ENCODE measurements at regions not wholly inside any gene's neighbourhood (a gene's known extent, or its start where the extent isn't known, plus 50 kb on each side); places are given as distances from the start of the nearest gene placed in this dataset.
"Not testable (repeated sequence)": the region's sequence is repeated elsewhere in the genome, so short reads cannot be mapped to it uniquely, and the experiment has no call there.

DNA sequence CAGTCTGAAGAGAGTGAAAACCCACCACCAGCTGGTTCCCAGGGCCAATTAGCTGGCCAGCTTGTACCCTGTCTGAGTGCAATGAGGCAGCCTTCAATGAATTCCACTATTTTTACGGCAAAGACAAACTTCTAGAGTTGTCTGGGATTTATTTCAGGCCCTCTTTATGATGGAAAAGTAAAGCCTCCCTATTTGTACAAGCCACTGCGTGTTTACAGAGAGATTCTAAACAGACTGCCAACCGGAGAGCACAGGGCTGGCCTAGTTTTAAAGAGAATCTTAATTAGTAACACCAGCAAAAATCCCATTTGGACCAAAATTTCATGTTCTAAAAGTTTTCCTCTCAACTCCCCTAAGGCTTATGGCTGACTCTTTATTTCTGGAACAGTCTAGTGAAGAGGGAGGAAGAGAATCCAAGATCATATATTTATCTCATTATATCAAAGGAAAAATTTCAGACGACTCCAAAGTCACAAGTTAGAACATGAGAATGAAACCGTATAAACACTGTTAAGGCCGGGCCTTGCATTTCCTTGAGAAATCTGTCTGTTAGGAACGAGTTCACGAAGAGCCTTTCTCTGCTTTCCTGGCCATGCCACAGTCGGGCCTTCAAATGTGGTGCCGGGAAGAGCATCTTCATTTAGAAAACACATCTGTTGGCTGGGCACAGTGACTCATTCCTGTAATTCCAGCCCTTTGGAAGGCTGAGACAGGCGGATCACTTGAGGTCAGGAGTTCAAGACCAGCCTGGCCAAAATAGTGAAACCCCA lies 724.6 kb upstream of the NRP1 start:
- Histone ChIP-seq H3F3A (ENCODE audit: insufficient read depth, low read length) (no peaks in the 10 kb centered on the region), H2AFZ (ENCODE audit: low read length) (no peak overlapping the region), H3K9me3 (ENCODE audit: low read length) (no peaks in the 10 kb centered on the region), H3K9ac (ENCODE audit: low read length) (no peak overlapping the region), H3K36me3 (ENCODE audit: insufficient read depth, low read length) (no peaks in the 10 kb centered on the region), H3K4me1 (ENCODE audit: insufficient read depth, low read length, severe bottlenecking) (no peaks in the 10 kb centered on the region), H3K4me3 (ENCODE audit: low read depth, low read length, poor library complexity, severe bottlenecking) (no peak overlapping the region), H3K9me2 (ENCODE audit: low read depth, low read length) (no peaks in the 10 kb centered on the region), H3K27ac (ENCODE audit: low read depth, low read length, poor library complexity, severe bottlenecking) (no peak overlapping the region), H3K79me2 (ENCODE audit: insufficient read depth, low read length) (no peaks in the 10 kb centered on the region), H3K27me3 (ENCODE audit: insufficient read depth, low read length) (no peaks in the 10 kb centered on the region), H3K4me2 (ENCODE audit: low read length) (no peak overlapping the region), H4K20me1 (ENCODE audit: insufficient read depth, low read length) (no peaks in the 10 kb centered on the region)
- no peak for TF ChIP-seq EZH2 (IDR thresholded peaks at IDR 0.05; ENCODE audit: borderline replicate concordance, low read length)
- TF ChIP-seq, protein P1, sequence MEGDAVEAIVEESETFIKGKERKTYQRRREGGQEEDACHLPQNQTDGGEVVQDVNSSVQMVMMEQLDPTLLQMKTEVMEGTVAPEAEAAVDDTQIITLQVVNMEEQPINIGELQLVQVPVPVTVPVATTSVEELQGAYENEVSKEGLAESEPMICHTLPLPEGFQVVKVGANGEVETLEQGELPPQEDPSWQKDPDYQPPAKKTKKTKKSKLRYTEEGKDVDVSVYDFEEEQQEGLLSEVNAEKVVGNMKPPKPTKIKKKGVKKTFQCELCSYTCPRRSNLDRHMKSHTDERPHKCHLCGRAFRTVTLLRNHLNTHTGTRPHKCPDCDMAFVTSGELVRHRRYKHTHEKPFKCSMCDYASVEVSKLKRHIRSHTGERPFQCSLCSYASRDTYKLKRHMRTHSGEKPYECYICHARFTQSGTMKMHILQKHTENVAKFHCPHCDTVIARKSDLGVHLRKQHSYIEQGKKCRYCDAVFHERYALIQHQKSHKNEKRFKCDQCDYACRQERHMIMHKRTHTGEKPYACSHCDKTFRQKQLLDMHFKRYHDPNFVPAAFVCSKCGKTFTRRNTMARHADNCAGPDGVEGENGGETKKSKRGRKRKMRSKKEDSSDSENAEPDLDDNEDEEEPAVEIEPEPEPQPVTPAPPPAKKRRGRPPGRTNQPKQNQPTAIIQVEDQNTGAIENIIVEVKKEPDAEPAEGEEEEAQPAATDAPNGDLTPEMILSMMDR (IDR thresholded peaks at IDR 0.05; ENCODE audit: low read length): no peak

DNA sequence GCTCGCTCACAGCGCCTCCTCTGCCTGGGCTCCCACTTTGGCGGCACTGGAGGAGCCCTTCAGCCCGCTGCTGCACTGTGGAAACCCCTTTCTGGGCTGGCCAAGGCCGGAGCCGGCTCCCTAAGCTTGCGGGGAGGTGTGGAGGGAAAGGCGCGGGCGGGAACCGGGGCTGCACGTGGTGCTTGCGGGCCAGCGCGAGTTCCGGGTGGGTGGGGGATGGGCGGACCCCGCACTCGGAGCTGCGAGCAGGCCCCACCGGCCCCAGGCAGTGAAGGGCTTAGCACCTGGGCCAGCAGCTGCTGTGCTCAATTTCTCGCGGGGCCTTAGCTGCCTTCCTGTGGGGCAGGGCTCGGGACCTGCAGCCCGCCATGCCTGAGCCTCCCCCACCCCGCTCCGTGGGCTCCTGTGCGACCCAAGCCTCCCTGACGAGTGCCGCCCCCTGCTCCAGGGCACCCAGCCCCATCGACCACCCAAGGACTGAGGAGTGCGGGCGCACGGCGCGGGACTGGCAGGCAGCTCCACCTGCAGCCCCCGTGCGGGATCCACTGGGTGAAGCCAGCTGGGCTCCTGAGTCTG lies 721.0 kb upstream of the NRP1 start:
- H3K27ac ChIP-seq (ENCODE audit: low read depth, low read length, poor library complexity, severe bottlenecking); H3F3A ChIP-seq (ENCODE audit: insufficient read depth, low read length); H3K9me3 ChIP-seq (ENCODE audit: low read length); H3K9me2 ChIP-seq (ENCODE audit: low read depth, low read length); H3K4me3 ChIP-seq (ENCODE audit: low read depth, low read length, poor library complexity, severe bottlenecking); H3K4me2 ChIP-seq (ENCODE audit: low read length); H3K9ac ChIP-seq (ENCODE audit: low read length); H3K27me3 ChIP-seq (ENCODE audit: insufficient read depth, low read length); H3K36me3 ChIP-seq (ENCODE audit: insufficient read depth, low read length); H4K20me1 ChIP-seq (ENCODE audit: insufficient read depth, low read length); H3K79me2 ChIP-seq (ENCODE audit: insufficient read depth, low read length); H2AFZ ChIP-seq (ENCODE audit: low read length); H3K4me1 ChIP-seq (ENCODE audit: insufficient read depth, low read length, severe bottlenecking): not testable (repeated sequence)

DNA sequence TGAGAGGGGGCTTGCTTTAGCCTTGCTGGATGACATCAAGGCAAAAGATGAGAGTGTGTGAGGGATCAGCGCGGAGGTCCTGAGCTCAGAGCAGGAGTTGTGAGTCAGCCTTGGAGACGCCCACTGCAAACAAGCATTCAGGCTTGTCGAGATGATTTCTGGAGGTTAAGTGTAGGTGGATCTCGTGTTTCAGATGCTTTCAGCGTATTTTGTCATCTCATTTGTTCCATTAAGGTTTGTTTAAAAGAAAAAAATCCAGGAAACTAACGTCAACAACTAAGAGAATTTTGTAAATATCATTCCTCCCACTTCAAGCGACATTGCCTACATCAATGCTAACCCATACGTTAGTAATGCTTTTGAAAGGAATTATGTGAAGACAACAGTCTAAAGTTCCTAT lies 715.4 kb upstream of the NRP1 start:
- no peaks in the 10 kb centered on the region for H3K79me2 ChIP-seq (ENCODE audit: insufficient read depth, low read length)
- no peak overlapping the region for H3K27ac ChIP-seq (ENCODE audit: low read depth, low read length, poor library complexity, severe bottlenecking)
- no peaks in the 10 kb centered on the region for H4K20me1 ChIP-seq (ENCODE audit: insufficient read depth, low read length)
- H3F3A ChIP-seq (ENCODE audit: insufficient read depth, low read length): no peaks in the 10 kb centered on the region
- H3K9me2 ChIP-seq (ENCODE audit: low read depth, low read length): no peaks in the 10 kb centered on the region
- H3K9me3 ChIP-seq (ENCODE audit: low read length): no peaks in the 10 kb centered on the region
- H3K27me3 ChIP-seq (ENCODE audit: insufficient read depth, low read length): no peaks in the 10 kb centered on the region
- no peak overlapping the region for H3K4me2 ChIP-seq (ENCODE audit: low read length)
- no peak overlapping the region for H3K9ac ChIP-seq (ENCODE audit: low read length)
- H3K4me1 ChIP-seq (ENCODE audit: insufficient read depth, low read length, severe bottlenecking): no peaks in the 10 kb centered on the region
- H2AFZ ChIP-seq (ENCODE audit: low read length): no peak overlapping the region
- no peak for TF ChIP-seq EZH2 (IDR thresholded peaks at IDR 0.05; ENCODE audit: borderline replicate concordance, low read length)
- TF ChIP-seq, protein P1 (IDR thresholded peaks at IDR 0.05; ENCODE audit: low read length): no peak
- H3K36me3 ChIP-seq (ENCODE audit: insufficient read depth, low read length): no peaks in the 10 kb centered on the region
- H3K4me3 ChIP-seq (ENCODE audit: low read depth, low read length, poor library complexity, severe bottlenecking): no peak overlapping the region

DNA sequence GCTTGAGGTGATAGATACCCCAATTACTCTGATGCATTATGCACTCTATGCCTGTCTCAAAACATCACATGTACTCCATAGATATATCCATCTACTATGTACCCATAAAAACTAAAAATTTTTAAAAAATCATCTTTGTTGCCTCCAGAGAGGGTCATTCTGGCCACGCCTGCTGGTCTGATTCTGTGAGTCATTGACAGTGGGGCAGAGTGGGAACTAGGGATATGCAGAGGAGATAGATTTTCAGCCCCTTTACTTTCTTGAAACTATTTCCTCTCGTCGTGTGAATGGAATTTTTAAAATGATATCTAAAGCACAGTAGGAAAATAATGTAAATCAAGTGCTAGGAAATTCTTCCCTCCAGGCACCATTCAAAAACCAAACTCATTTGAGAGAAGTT lies 715.0 kb upstream of the NRP1 start:
- H3K27me3 ChIP-seq (ENCODE audit: insufficient read depth, low read length): no peaks in the 10 kb centered on the region

More for the DNA sequence above, 715.0 kb upstream of the NRP1 start:
- H3K27ac ChIP-seq (ENCODE audit: low read depth, low read length, poor library complexity, severe bottlenecking): no peak overlapping the region
- no peaks in the 10 kb centered on the region for H3K36me3 ChIP-seq (ENCODE audit: insufficient read depth, low read length)
- TF ChIP-seq EZH2 (IDR thresholded peaks at IDR 0.05; ENCODE audit: borderline replicate concordance, low read length): no peak
- TF ChIP-seq, protein P1 (IDR thresholded peaks at IDR 0.05; ENCODE audit: low read length): no peak
- H3F3A ChIP-seq (ENCODE audit: insufficient read depth, low read length): no peaks in the 10 kb centered on the region
- H3K4me1 ChIP-seq (ENCODE audit: insufficient read depth, low read length, severe bottlenecking): no peaks in the 10 kb centered on the region
- H3K9me2 ChIP-seq (ENCODE audit: low read depth, low read length): no peaks in the 10 kb centered on the region
- H3K4me2 ChIP-seq (ENCODE audit: low read length): no peak overlapping the region
- no peaks in the 10 kb centered on the region for H3K9me3 ChIP-seq (ENCODE audit: low read length)
- no peaks in the 10 kb centered on the region for H3K79me2 ChIP-seq (ENCODE audit: insufficient read depth, low read length)
- H3K4me3 ChIP-seq (ENCODE audit: low read depth, low read length, poor library complexity, severe bottlenecking): no peak overlapping the region
- H3K9ac ChIP-seq (ENCODE audit: low read length): no peak overlapping the region
- no peaks in the 10 kb centered on the region for H4K20me1 ChIP-seq (ENCODE audit: insufficient read depth, low read length)
- no peak overlapping the region for H2AFZ ChIP-seq (ENCODE audit: low read length)

All from OCI-LY1 (cell line).